Panc1 (cell line): ENCODE measurements at regions not wholly inside any gene's neighbourhood (a gene's known extent, or its start where the extent isn't known, plus 50 kb on each side); places are given as distances from the start of the nearest gene placed in this dataset.

Source experiments
- POLR2AphosphoS5 ChIP-seq: IDR thresholded peaks from 2 replicates; pipeline ENCODE4 v1.6.1; 2012; ENCODE audit warnings: mild to moderate bottlenecking, low read depth, low read length, moderate library complexity
- SIN3A ChIP-seq: IDR thresholded peaks from 2 replicates; pipeline ENCODE4 v1.6.1; 2012; ENCODE audit warnings: low read depth, mild to moderate bottlenecking, low read length, moderate library complexity, borderline replicate concordance; ENCODE audit not compliant: insufficient read depth
- TCF7L2 ChIP-seq: IDR thresholded peaks from 2 replicates; pipeline ENCODE4 v1.6.1; 2011; ENCODE audit warnings: mild to moderate bottlenecking, low read depth, low read length, inconsistent platforms
- TF ChIP-seq, protein P1 (sequence below): fragments of 450-650 bp; IDR thresholded peaks from 2 replicates; pipeline ENCODE4 v1.5.1; 2017; ENCODE audit warnings: mild to moderate bottlenecking
- TF ChIP-seq, protein P2 (sequence below), 2 experiments: IDR thresholded peaks; 2 replicates each; pipeline ENCODE4 v1.6.1; 2011 to 2012; ENCODE audit warnings: low read depth in 2 of 2, control low read depth in 1 of 2, low read length in 1 of 2, mild to moderate bottlenecking in 1 of 2, moderate library complexity in 1 of 2; ENCODE audit not compliant: insufficient read depth in 1 of 2

DNA sequence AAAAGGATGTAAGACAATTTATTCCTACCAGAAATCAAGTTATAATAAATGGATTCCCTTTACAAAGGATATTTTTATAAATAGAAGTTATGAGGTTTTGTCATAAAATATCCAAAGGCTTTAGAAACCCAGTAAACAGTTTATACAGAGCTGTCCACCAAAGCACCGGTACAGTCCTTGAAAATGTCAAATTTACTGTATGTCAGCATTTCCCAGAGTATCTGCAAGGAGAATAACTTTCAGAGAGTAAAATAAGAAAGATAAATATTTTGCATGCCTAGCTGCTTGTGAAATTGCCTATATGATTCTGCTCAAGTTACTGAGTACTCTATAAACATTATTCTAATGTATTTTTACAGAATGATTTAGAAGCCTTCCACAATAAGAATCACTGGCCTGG is 923.3 kb upstream of the DDX18 start:
- TF ChIP-seq, protein P1, sequence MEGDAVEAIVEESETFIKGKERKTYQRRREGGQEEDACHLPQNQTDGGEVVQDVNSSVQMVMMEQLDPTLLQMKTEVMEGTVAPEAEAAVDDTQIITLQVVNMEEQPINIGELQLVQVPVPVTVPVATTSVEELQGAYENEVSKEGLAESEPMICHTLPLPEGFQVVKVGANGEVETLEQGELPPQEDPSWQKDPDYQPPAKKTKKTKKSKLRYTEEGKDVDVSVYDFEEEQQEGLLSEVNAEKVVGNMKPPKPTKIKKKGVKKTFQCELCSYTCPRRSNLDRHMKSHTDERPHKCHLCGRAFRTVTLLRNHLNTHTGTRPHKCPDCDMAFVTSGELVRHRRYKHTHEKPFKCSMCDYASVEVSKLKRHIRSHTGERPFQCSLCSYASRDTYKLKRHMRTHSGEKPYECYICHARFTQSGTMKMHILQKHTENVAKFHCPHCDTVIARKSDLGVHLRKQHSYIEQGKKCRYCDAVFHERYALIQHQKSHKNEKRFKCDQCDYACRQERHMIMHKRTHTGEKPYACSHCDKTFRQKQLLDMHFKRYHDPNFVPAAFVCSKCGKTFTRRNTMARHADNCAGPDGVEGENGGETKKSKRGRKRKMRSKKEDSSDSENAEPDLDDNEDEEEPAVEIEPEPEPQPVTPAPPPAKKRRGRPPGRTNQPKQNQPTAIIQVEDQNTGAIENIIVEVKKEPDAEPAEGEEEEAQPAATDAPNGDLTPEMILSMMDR, result no peak
- TF ChIP-seq SIN3A (no peak), POLR2AphosphoS5 (no peak), TCF7L2 (no peak)
- TF ChIP-seq, protein P2, sequence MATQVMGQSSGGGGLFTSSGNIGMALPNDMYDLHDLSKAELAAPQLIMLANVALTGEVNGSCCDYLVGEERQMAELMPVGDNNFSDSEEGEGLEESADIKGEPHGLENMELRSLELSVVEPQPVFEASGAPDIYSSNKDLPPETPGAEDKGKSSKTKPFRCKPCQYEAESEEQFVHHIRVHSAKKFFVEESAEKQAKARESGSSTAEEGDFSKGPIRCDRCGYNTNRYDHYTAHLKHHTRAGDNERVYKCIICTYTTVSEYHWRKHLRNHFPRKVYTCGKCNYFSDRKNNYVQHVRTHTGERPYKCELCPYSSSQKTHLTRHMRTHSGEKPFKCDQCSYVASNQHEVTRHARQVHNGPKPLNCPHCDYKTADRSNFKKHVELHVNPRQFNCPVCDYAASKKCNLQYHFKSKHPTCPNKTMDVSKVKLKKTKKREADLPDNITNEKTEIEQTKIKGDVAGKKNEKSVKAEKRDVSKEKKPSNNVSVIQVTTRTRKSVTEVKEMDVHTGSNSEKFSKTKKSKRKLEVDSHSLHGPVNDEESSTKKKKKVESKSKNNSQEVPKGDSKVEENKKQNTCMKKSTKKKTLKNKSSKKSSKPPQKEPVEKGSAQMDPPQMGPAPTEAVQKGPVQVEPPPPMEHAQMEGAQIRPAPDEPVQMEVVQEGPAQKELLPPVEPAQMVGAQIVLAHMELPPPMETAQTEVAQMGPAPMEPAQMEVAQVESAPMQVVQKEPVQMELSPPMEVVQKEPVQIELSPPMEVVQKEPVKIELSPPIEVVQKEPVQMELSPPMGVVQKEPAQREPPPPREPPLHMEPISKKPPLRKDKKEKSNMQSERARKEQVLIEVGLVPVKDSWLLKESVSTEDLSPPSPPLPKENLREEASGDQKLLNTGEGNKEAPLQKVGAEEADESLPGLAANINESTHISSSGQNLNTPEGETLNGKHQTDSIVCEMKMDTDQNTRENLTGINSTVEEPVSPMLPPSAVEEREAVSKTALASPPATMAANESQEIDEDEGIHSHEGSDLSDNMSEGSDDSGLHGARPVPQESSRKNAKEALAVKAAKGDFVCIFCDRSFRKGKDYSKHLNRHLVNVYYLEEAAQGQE (IDR thresholded peaks at IDR 0.05; ENCODE audit: insufficient read depth in 1 of 2, low read depth in 2 of 2, low read length in 1 of 2), result no peak
